HG03469 (cell line): ENCODE measurements at regions not wholly inside any gene's neighbourhood (a gene's known extent, or its start where the extent isn't known, plus 50 kb on each side); places are given as distances from the start of the nearest gene placed in this dataset.

Experiments used
- ATAC-seq: cut with Tn5 transposase; IDR thresholded peaks from one replicate; pipeline ENCODE4 v1.9.1; 2021; ENCODE audit warnings: mild to moderate bottlenecking, moderate library complexity, moderate number of reproducible peaks; ENCODE audit not compliant: unreplicated experiment

- ATAC-seq, result no peak
Observed at GRCh38 chr6:10060004-10060403, 354.9 kb downstream of the TFAP2A start.

GRCh38 chr6:10054672-10055071 lies 360.2 kb downstream of the TFAP2A start:
- ATAC-seq, result no peak

- ATAC-seq, result no peak
Observed at GRCh38 chr6:10051283-10051682, 363.6 kb downstream of the TFAP2A start.

- no peak for ATAC-seq
Observed at GRCh38 chr6:10048370-10049297, 366.2 kb downstream of the TFAP2A start.

- no peak for ATAC-seq
Observed at GRCh38 chr6:10042280-10042679, 372.6 kb downstream of the TFAP2A start.

GRCh38 chr6:10033223-10033829 lies 381.5 kb downstream of the TFAP2A start:
- ATAC-seq, result no peak

GRCh38 chr6:10031617-10032016 lies 383.3 kb downstream of the TFAP2A start:
- ATAC-seq, result no peak

- no peak for ATAC-seq
Observed at GRCh38 chr6:10030942-10031537, 383.8 kb downstream of the TFAP2A start.

GRCh38 chr6:10028222-10028621 lies 386.7 kb downstream of the TFAP2A start:
- ATAC-seq, result no peak

GRCh38 chr6:10019851-10020250 lies 395.0 kb downstream of the TFAP2A start:
- ATAC-seq, result no peak

- no peak for ATAC-seq
Observed at GRCh38 chr6:10014557-10014956, 400.3 kb downstream of the TFAP2A start.

- ATAC-seq, result no peak
Observed at GRCh38 chr6:10000551-10000950, 414.3 kb downstream of the TFAP2A start.

- ATAC-seq, result no peak
Observed at GRCh38 chr6:9999796-10000195, 415.1 kb downstream of the TFAP2A start.

GRCh38 chr6:9986273-9986672 lies 428.6 kb downstream of the TFAP2A start:
- no peak for ATAC-seq

- no peak for ATAC-seq
Observed at GRCh38 chr6:9985481-9985880, 429.4 kb downstream of the TFAP2A start.

GRCh38 chr6:9984607-9985006 lies 430.3 kb downstream of the TFAP2A start:
- ATAC-seq, result no peak

- no peak for ATAC-seq
Observed at GRCh38 chr6:9983168-9983567, 431.7 kb downstream of the TFAP2A start.

GRCh38 chr6:9982215-9982614 lies 432.7 kb downstream of the TFAP2A start:
- ATAC-seq, result no peak

GRCh38 chr6:9979996-9980395 lies 434.9 kb downstream of the TFAP2A start:
- no peak for ATAC-seq

GRCh38 chr6:9978480-9978879 lies 436.4 kb downstream of the TFAP2A start:
- ATAC-seq, result no peak

- no peak for ATAC-seq
Observed at GRCh38 chr6:9977411-9977810, 437.5 kb downstream of the TFAP2A start.

GRCh38 chr6:9961646-9962045 lies 453.2 kb downstream of the TFAP2A start:
- ATAC-seq, result no peak
